ENCODE measurements at regions not wholly inside any gene's neighbourhood (a gene's known extent, or its start where the extent isn't known, plus 50 kb on each side); places are given as distances from the start of the nearest gene placed in this dataset.
"Not testable (repeated sequence)": the region's sequence is repeated elsewhere in the genome, so short reads cannot be mapped to it uniquely, and the experiment has no call there.

GRCh38 chr3:5357089-5357488 is 169.6 kb downstream of the EDEM1 start:
- Mint-ChIP-seq H3K36me3 (ENCODE audit: low read depth, unreplicated experiment) (no peaks in the 10 kb centered on the region), H3K4me3 (ENCODE audit: unreplicated experiment) (no peak overlapping the region), H3K27ac (ENCODE audit: unreplicated experiment) (no peak overlapping the region), H3K27me3 (ENCODE audit: unreplicated experiment) (peaks cover 2% of the 10 kb centered on the region), H3K4me1 (ENCODE audit: unreplicated experiment) (no peaks in the 10 kb centered on the region), H3K9me3 (ENCODE audit: unreplicated experiment) (peaks cover 4% of the 10 kb centered on the region)
- no peak for TF ChIP-seq CTCF (IDR thresholded peaks at IDR 0.05; ENCODE audit: unreplicated experiment)
- DNase-seq (ENCODE audit: low spot score), result no peak

- H3K4me1 Mint-ChIP-seq (ENCODE audit: unreplicated experiment), result no peaks in the 10 kb centered on the region
- DNase-seq (ENCODE audit: low spot score), result no peak
- peaks cover 13% of the 10 kb centered on the region for H3K9me3 Mint-ChIP-seq (ENCODE audit: unreplicated experiment)
- TF ChIP-seq CTCF (IDR thresholded peaks at IDR 0.05; ENCODE audit: unreplicated experiment), result no peak
- H3K27me3 Mint-ChIP-seq (ENCODE audit: unreplicated experiment), result peaks cover 2% of the 10 kb centered on the region
- H3K36me3 Mint-ChIP-seq (ENCODE audit: low read depth, unreplicated experiment), result no peaks in the 10 kb centered on the region
- no peak overlapping the region for H3K4me3 Mint-ChIP-seq (ENCODE audit: unreplicated experiment)
- H3K27ac Mint-ChIP-seq (ENCODE audit: unreplicated experiment), result no peak overlapping the region
Observed at GRCh38 chr3:5358911-5359310, 171.4 kb downstream of the EDEM1 start.

- DNase-seq (ENCODE audit: low spot score), result no peak
- TF ChIP-seq CTCF (IDR thresholded peaks at IDR 0.05; ENCODE audit: unreplicated experiment), result no peak
- Mint-ChIP-seq H3K36me3 (ENCODE audit: low read depth, unreplicated experiment) (no peaks in the 10 kb centered on the region), H3K27ac (ENCODE audit: unreplicated experiment) (no peak overlapping the region), H3K27me3 (ENCODE audit: unreplicated experiment) (peaks cover 2% of the 10 kb centered on the region), H3K9me3 (ENCODE audit: unreplicated experiment) (peaks cover 13% of the 10 kb centered on the region), H3K4me3 (ENCODE audit: unreplicated experiment) (no peak overlapping the region), H3K4me1 (ENCODE audit: unreplicated experiment) (no peaks in the 10 kb centered on the region)
Observed at GRCh38 chr3:5360453-5360852, 172.9 kb downstream of the EDEM1 start.

GRCh38 chr3:5366746-5367145 is 179.2 kb downstream of the EDEM1 start:
- no peak overlapping the region for H3K4me3 Mint-ChIP-seq (ENCODE audit: unreplicated experiment)
- no peak for TF ChIP-seq CTCF (IDR thresholded peaks at IDR 0.05; ENCODE audit: unreplicated experiment)
- H3K9me3 Mint-ChIP-seq (ENCODE audit: unreplicated experiment), result peaks cover 24% of the 10 kb centered on the region
- no peak for DNase-seq (ENCODE audit: low spot score)
- H3K4me1 Mint-ChIP-seq (ENCODE audit: unreplicated experiment), result no peaks in the 10 kb centered on the region
- no peaks in the 10 kb centered on the region for H3K27me3 Mint-ChIP-seq (ENCODE audit: unreplicated experiment)
- no peaks in the 10 kb centered on the region for H3K36me3 Mint-ChIP-seq (ENCODE audit: low read depth, unreplicated experiment)
- no peak overlapping the region for H3K27ac Mint-ChIP-seq (ENCODE audit: unreplicated experiment)

- H3K4me3 Mint-ChIP-seq (ENCODE audit: unreplicated experiment); H3K36me3 Mint-ChIP-seq (ENCODE audit: low read depth, unreplicated experiment); H3K9me3 Mint-ChIP-seq (ENCODE audit: unreplicated experiment); H3K4me1 Mint-ChIP-seq (ENCODE audit: unreplicated experiment); H3K27me3 Mint-ChIP-seq (ENCODE audit: unreplicated experiment); H3K27ac Mint-ChIP-seq (ENCODE audit: unreplicated experiment); DNase-seq (ENCODE audit: low spot score): not testable (repeated sequence)
Observed at GRCh38 chr3:5371555-5371954, 184.0 kb downstream of the EDEM1 start.

GRCh38 chr3:5376761-5377160 is 189.3 kb downstream of the EDEM1 start:
- Mint-ChIP-seq H3K27me3 (ENCODE audit: unreplicated experiment) (peaks cover 4% of the 10 kb centered on the region), H3K36me3 (ENCODE audit: low read depth, unreplicated experiment) (no peaks in the 10 kb centered on the region), H3K9me3 (ENCODE audit: unreplicated experiment) (no peaks in the 10 kb centered on the region), H3K27ac (ENCODE audit: unreplicated experiment) (no peak overlapping the region), H3K4me3 (ENCODE audit: unreplicated experiment) (no peak overlapping the region), H3K4me1 (ENCODE audit: unreplicated experiment) (no peaks in the 10 kb centered on the region)
- no peak for TF ChIP-seq CTCF (IDR thresholded peaks at IDR 0.05; ENCODE audit: unreplicated experiment)
- no peak for DNase-seq (ENCODE audit: low spot score)

- not testable (repeated sequence) for H3K9me3 Mint-ChIP-seq (ENCODE audit: unreplicated experiment); H3K4me1 Mint-ChIP-seq (ENCODE audit: unreplicated experiment); H3K4me3 Mint-ChIP-seq (ENCODE audit: unreplicated experiment); H3K36me3 Mint-ChIP-seq (ENCODE audit: low read depth, unreplicated experiment); DNase-seq (ENCODE audit: low spot score); H3K27ac Mint-ChIP-seq (ENCODE audit: unreplicated experiment); H3K27me3 Mint-ChIP-seq (ENCODE audit: unreplicated experiment)
Observed at GRCh38 chr3:5379266-5379665, 191.8 kb downstream of the EDEM1 start.

- not testable (repeated sequence) for H3K27me3 Mint-ChIP-seq (ENCODE audit: unreplicated experiment); H3K9me3 Mint-ChIP-seq (ENCODE audit: unreplicated experiment); H3K36me3 Mint-ChIP-seq (ENCODE audit: low read depth, unreplicated experiment); DNase-seq (ENCODE audit: low spot score); H3K27ac Mint-ChIP-seq (ENCODE audit: unreplicated experiment); H3K4me1 Mint-ChIP-seq (ENCODE audit: unreplicated experiment); H3K4me3 Mint-ChIP-seq (ENCODE audit: unreplicated experiment)
Observed at GRCh38 chr3:5383486-5384263, 196.2 kb downstream of the EDEM1 start.
